Panc1 (cell line): ENCODE measurements at regions not wholly inside any gene's neighbourhood (a gene's known extent, or its start where the extent isn't known, plus 50 kb on each side); places are given as distances from the start of the nearest gene placed in this dataset.

Source experiments
- ATAC-seq: fragments of 200-7000 bp; cut with Tn5 transposase; 2 replicates; pipeline ENCODE4 v1.9.1; 2020; ENCODE audit warnings: mild to moderate bottlenecking, moderate library complexity
- BruUV-seq: library from RNA; stranded (reverse); fragments of 400-500 nt; replicated peaks from 2 replicates; lab custom pipeline; 2021; lab: Mats Ljungman, UMichigan
- CTCF ChIA-PET: fragments of 300-600 bp; sonication (Branson Sonifier 250); formaldehyde crosslinking; loops from one replicate; lab custom pipeline; 2022; ENCODE audit warnings: antibody characterized with exemption; lab: Charles Lee
- POLR2A ChIA-PET: fragments of 300-600 bp; sonication (Branson Sonifier 250); formaldehyde crosslinking; loops from one replicate; lab custom pipeline; 2022; ENCODE audit warnings: antibody characterized with exemption; lab: Charles Lee
- DNase-seq: peaks from one replicate; pipeline ENCODE4 v3.0.0-alpha.2; 2010; ENCODE audit warnings: low read depth, low spot score
- H3K27ac ChIP-seq: 2 replicates; pipeline ENCODE4 v1.5.1; 2011; ENCODE audit warnings: mild to moderate bottlenecking, low read length, inconsistent platforms
- H3K27me3 ChIP-seq: fragments of 200-500 bp; sonication (Bioruptor generic); 2 replicates; pipeline ENCODE4 v1.6.0; 2014; ENCODE audit warnings: low read length, inconsistent platforms; ENCODE audit not compliant: control insufficient read depth, insufficient read depth
- H3K36me3 ChIP-seq: fragments of 200-500 bp; sonication (Bioruptor generic); 2 replicates; pipeline ENCODE4 v1.5.1; 2014; ENCODE audit warnings: inconsistent platforms, mild to moderate bottlenecking, low read length, moderate library complexity; ENCODE audit not compliant: control insufficient read depth, insufficient read depth
- H3K4me1 ChIP-seq: 2 replicates; pipeline ENCODE4 v1.5.1; 2011; ENCODE audit warnings: inconsistent platforms, mild to moderate bottlenecking, low read length, moderate library complexity; ENCODE audit not compliant: control insufficient read depth, insufficient read depth
- H3K4me3 ChIP-seq, 2 experiments: 2 replicates each; pipeline ENCODE4 v1.5.1; 2011 to 2012; ENCODE audit warnings: low read depth in 2 of 2, low read length in 2 of 2, mild to moderate bottlenecking in 2 of 2, inconsistent platforms in 1 of 2, moderate library complexity in 1 of 2
- H3K9me3 ChIP-seq: fragments of 200-500 bp; sonication (Bioruptor generic); 2 replicates; pipeline ENCODE4 v1.5.1; 2014; ENCODE audit warnings: low read depth, mild to moderate bottlenecking, inconsistent platforms, low read length, moderate library complexity; ENCODE audit not compliant: control insufficient read depth, insufficient read depth
- POLR2AphosphoS5 ChIP-seq: IDR thresholded peaks from 2 replicates; pipeline ENCODE4 v1.6.1; 2012; ENCODE audit warnings: mild to moderate bottlenecking, low read depth, low read length, moderate library complexity
- SIN3A ChIP-seq: IDR thresholded peaks from 2 replicates; pipeline ENCODE4 v1.6.1; 2012; ENCODE audit warnings: low read depth, mild to moderate bottlenecking, low read length, moderate library complexity, borderline replicate concordance; ENCODE audit not compliant: insufficient read depth
- TCF7L2 ChIP-seq: IDR thresholded peaks from 2 replicates; pipeline ENCODE4 v1.6.1; 2011; ENCODE audit warnings: mild to moderate bottlenecking, low read depth, low read length, inconsistent platforms
- in situ Hi-C: cut with HindIII; loops from 2 replicates; pipeline ENCODE4 v1.10.0; 2016; ENCODE audit warnings: low sequenced_read_pairs, low pct_unique_long_range_greater_than_20kb
- intact Hi-C: fragments of 100-400 bp; cut with micrococcal nuclease; formaldehyde crosslinking; loops from one replicate; pipeline ENCODE4 v1.10.0; 2022; ENCODE audit not compliant: unreplicated experiment
- TF ChIP-seq, protein P1 (sequence below): fragments of 450-650 bp; IDR thresholded peaks from 2 replicates; pipeline ENCODE4 v1.5.1; 2017; ENCODE audit warnings: mild to moderate bottlenecking
- TF ChIP-seq, protein P2 (sequence below), 2 experiments: IDR thresholded peaks; 2 replicates each; pipeline ENCODE4 v1.6.1; 2011 to 2012; ENCODE audit warnings: low read depth in 2 of 2, control low read depth in 1 of 2, low read length in 1 of 2, mild to moderate bottlenecking in 1 of 2, moderate library complexity in 1 of 2; ENCODE audit not compliant: insufficient read depth in 1 of 2

DNA sequence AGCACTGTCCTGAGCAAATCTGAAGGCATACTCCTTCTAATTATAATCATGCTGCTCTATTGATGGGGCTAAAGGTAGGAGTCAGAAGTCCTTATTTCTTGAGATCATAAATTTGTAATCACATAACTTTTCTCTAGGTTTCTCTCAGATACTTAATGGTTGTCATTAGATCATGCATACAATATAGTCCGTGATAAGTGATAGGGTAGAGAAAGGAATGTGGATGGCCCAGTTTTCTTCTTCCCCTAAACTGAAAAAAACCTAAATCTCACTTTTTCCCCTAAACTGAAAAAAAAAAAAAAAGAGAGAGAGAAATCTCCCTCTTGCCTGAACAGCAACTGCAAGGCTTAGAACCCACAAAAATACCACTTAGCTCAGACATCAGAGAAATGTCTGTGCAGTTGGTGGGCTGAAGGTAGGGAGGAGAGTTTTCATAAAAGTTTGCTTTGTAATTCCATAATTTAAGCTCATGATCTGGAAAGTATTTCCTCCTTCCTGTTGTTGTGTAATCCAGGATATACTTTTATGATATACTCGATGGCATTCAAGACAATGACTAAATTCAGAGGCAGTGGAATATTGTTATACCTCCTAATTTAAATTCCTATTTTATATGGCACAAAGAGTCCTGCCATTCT, 79.3 kb upstream of the ITPRID2 start:
- H3K36me3 ChIP-seq: no peaks in the 10 kb centered on the region
- intact Hi-C loops (no loop called here), in situ Hi-C loops (no loop called here)
- peak overlapping the region; percentile 80 for H3K27ac ChIP-seq
- DNase-seq (no peak), ATAC-seq (no peak)
- no peak overlapping the region for H3K4me3 ChIP-seq
- no TSS peak for BruUV-seq
- TF ChIP-seq SIN3A: no peak
- TF ChIP-seq, protein P1, sequence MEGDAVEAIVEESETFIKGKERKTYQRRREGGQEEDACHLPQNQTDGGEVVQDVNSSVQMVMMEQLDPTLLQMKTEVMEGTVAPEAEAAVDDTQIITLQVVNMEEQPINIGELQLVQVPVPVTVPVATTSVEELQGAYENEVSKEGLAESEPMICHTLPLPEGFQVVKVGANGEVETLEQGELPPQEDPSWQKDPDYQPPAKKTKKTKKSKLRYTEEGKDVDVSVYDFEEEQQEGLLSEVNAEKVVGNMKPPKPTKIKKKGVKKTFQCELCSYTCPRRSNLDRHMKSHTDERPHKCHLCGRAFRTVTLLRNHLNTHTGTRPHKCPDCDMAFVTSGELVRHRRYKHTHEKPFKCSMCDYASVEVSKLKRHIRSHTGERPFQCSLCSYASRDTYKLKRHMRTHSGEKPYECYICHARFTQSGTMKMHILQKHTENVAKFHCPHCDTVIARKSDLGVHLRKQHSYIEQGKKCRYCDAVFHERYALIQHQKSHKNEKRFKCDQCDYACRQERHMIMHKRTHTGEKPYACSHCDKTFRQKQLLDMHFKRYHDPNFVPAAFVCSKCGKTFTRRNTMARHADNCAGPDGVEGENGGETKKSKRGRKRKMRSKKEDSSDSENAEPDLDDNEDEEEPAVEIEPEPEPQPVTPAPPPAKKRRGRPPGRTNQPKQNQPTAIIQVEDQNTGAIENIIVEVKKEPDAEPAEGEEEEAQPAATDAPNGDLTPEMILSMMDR: no peak
- TF ChIP-seq, protein P2, sequence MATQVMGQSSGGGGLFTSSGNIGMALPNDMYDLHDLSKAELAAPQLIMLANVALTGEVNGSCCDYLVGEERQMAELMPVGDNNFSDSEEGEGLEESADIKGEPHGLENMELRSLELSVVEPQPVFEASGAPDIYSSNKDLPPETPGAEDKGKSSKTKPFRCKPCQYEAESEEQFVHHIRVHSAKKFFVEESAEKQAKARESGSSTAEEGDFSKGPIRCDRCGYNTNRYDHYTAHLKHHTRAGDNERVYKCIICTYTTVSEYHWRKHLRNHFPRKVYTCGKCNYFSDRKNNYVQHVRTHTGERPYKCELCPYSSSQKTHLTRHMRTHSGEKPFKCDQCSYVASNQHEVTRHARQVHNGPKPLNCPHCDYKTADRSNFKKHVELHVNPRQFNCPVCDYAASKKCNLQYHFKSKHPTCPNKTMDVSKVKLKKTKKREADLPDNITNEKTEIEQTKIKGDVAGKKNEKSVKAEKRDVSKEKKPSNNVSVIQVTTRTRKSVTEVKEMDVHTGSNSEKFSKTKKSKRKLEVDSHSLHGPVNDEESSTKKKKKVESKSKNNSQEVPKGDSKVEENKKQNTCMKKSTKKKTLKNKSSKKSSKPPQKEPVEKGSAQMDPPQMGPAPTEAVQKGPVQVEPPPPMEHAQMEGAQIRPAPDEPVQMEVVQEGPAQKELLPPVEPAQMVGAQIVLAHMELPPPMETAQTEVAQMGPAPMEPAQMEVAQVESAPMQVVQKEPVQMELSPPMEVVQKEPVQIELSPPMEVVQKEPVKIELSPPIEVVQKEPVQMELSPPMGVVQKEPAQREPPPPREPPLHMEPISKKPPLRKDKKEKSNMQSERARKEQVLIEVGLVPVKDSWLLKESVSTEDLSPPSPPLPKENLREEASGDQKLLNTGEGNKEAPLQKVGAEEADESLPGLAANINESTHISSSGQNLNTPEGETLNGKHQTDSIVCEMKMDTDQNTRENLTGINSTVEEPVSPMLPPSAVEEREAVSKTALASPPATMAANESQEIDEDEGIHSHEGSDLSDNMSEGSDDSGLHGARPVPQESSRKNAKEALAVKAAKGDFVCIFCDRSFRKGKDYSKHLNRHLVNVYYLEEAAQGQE (IDR thresholded peaks at IDR 0.05; ENCODE audit: insufficient read depth in 1 of 2, low read depth in 2 of 2, low read length in 1 of 2): no peak
- no peak for TF ChIP-seq POLR2AphosphoS5
- no peak for TF ChIP-seq TCF7L2
- peaks cover 3% of the 10 kb centered on the region; the same call in 1 of the 2 replicates for H3K9me3 ChIP-seq
- POLR2A ChIA-PET: interaction anchor here (0.6 kb wide), 1 partner anchor 50 kb away, joined by 3 read pairs; no protein-coding TSS in a partner anchor
- CTCF ChIA-PET: interaction anchor here (0.6 kb wide), 1 partner anchor 156 kb away, joined by 4 read pairs; no protein-coding TSS in a partner anchor
- H3K4me1 ChIP-seq: peaks cover 22% of the 10 kb centered on the region
- no peaks in the 10 kb centered on the region for H3K27me3 ChIP-seq

DNA sequence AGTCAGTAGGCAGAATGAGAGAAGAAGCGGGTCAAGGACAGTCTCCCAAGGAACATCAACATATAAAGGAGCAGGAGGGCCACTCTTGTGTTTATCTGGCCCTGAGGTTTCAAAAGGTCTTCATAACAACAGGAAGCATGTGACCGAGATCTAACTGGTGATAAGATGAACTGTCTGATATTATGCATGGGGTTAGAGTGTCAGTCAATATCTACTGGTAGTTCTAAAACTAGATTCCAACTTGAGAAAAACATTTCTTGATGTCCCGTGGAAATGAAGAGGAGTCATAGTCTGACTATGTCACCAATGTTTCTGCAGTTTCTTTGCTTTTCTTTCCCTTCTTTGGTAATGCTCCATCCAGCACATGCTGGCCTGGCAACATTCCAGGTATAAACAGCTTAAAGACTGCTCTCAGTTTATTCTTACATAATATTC, 77.5 kb upstream of the ITPRID2 start:
- no TSS peak for BruUV-seq
- intact Hi-C loops: no loop called here
- POLR2A ChIA-PET: no interaction called here
- in situ Hi-C loops: no loop called here
- no peak for TF ChIP-seq TCF7L2
- TF ChIP-seq POLR2AphosphoS5: no peak
- TF ChIP-seq, protein P2 (IDR thresholded peaks at IDR 0.05; ENCODE audit: insufficient read depth in 1 of 2, low read depth in 2 of 2, low read length in 1 of 2): no peak
- TF ChIP-seq, protein P1: no peak
- no peak for TF ChIP-seq SIN3A
- CTCF ChIA-PET: no interaction called here
- Histone ChIP-seq H3K4me3 (no peak overlapping the region), H3K27ac (peak overlapping the region; percentile 64), H3K27me3 (no peaks in the 10 kb centered on the region), H3K9me3 (peaks cover 3% of the 10 kb centered on the region; the same call in 1 of the 2 replicates), H3K36me3 (no peaks in the 10 kb centered on the region), H3K4me1 (peaks cover 22% of the 10 kb centered on the region)
- ATAC-seq (no peak), DNase-seq (no peak)
